ENCODE measurements at regions not wholly inside any gene's neighbourhood (a gene's known extent, or its start where the extent isn't known, plus 50 kb on each side); places are given as distances from the start of the nearest gene placed in this dataset.
"Not testable (repeated sequence)": the region's sequence is repeated elsewhere in the genome, so short reads cannot be mapped to it uniquely, and the experiment has no call there.

GRCh38 chr12:107605293-107605692 lies 80.3 kb upstream of the PWP1 start:
- no peaks in the 10 kb centered on the region for H3K4me1 ChIP-seq (ENCODE audit: control insufficient read depth in 2 of 2, insufficient read depth in 2 of 2, low read length in 2 of 2)
- no peaks in the 10 kb centered on the region for H3K36me3 ChIP-seq (ENCODE audit: control insufficient read depth in 2 of 2, insufficient read depth in 2 of 2, low read length in 2 of 2)
- no peak overlapping the region for H3K4me3 ChIP-seq (ENCODE audit: low read length in 2 of 2)
- peaks cover 0 to 4% of the 10 kb centered on the region in 2 donors for H3K27me3 ChIP-seq (ENCODE audit: control insufficient read depth in 2 of 2, insufficient read depth in 2 of 2, low read length in 2 of 2)
- no peaks in the 10 kb centered on the region for H3K9me3 ChIP-seq (ENCODE audit: control insufficient read depth in 2 of 2, low read length in 2 of 2)
- no peak overlapping the region for H3K9ac ChIP-seq (ENCODE audit: low read depth in 1 of 2, low read length in 2 of 2)
- H3K27ac ChIP-seq (ENCODE audit: low read depth in 2 of 2, low read length in 2 of 2), result no peak overlapping the region

GRCh38 chr12:107607464-107608392 lies 77.9 kb upstream of the PWP1 start:
- H3K9me3 ChIP-seq (ENCODE audit: control insufficient read depth in 2 of 2, low read length in 2 of 2), result no peaks in the 10 kb centered on the region
- H3K4me3 ChIP-seq (ENCODE audit: low read length in 2 of 2), result no peak overlapping the region
- H3K27ac ChIP-seq (ENCODE audit: low read depth in 2 of 2, low read length in 2 of 2), result no peak overlapping the region
- peaks cover 0 to 4% of the 10 kb centered on the region in 2 donors for H3K27me3 ChIP-seq (ENCODE audit: control insufficient read depth in 2 of 2, insufficient read depth in 2 of 2, low read length in 2 of 2)
- no peak overlapping the region for H3K9ac ChIP-seq (ENCODE audit: low read depth in 1 of 2, low read length in 2 of 2)
- H3K36me3 ChIP-seq (ENCODE audit: control insufficient read depth in 2 of 2, insufficient read depth in 2 of 2, low read length in 2 of 2), result no peaks in the 10 kb centered on the region
- H3K4me1 ChIP-seq (ENCODE audit: control insufficient read depth in 2 of 2, insufficient read depth in 2 of 2, low read length in 2 of 2), result no peaks in the 10 kb centered on the region

- not testable (repeated sequence) for H3K4me1 ChIP-seq (ENCODE audit: control insufficient read depth in 2 of 2, insufficient read depth in 2 of 2, low read length in 2 of 2); H3K27ac ChIP-seq (ENCODE audit: low read depth in 2 of 2, low read length in 2 of 2); H3K36me3 ChIP-seq (ENCODE audit: control insufficient read depth in 2 of 2, insufficient read depth in 2 of 2, low read length in 2 of 2); H3K9me3 ChIP-seq (ENCODE audit: control insufficient read depth in 2 of 2, low read length in 2 of 2); H3K4me3 ChIP-seq (ENCODE audit: low read length in 2 of 2); H3K27me3 ChIP-seq (ENCODE audit: control insufficient read depth in 2 of 2, insufficient read depth in 2 of 2, low read length in 2 of 2); H3K9ac ChIP-seq (ENCODE audit: low read depth in 1 of 2, low read length in 2 of 2)
Observed at GRCh38 chr12:107608779-107609178, 76.8 kb upstream of the PWP1 start.

GRCh38 chr12:107610021-107610859 lies 75.4 kb upstream of the PWP1 start:
- H3K4me1 ChIP-seq (ENCODE audit: control insufficient read depth in 2 of 2, insufficient read depth in 2 of 2, low read length in 2 of 2), result no peaks in the 10 kb centered on the region
- no peak overlapping the region for H3K9ac ChIP-seq (ENCODE audit: low read depth in 1 of 2, low read length in 2 of 2)
- H3K36me3 ChIP-seq (ENCODE audit: control insufficient read depth in 2 of 2, insufficient read depth in 2 of 2, low read length in 2 of 2), result no peaks in the 10 kb centered on the region
- no peak overlapping the region for H3K4me3 ChIP-seq (ENCODE audit: low read length in 2 of 2)
- H3K9me3 ChIP-seq (ENCODE audit: control insufficient read depth in 2 of 2, low read length in 2 of 2), result no peaks in the 10 kb centered on the region
- no peak overlapping the region for H3K27ac ChIP-seq (ENCODE audit: low read depth in 2 of 2, low read length in 2 of 2)
- H3K27me3 ChIP-seq (ENCODE audit: control insufficient read depth in 2 of 2, insufficient read depth in 2 of 2, low read length in 2 of 2), result peaks cover 0 to 4% of the 10 kb centered on the region in 2 donors

- no peak overlapping the region for H3K4me3 ChIP-seq (ENCODE audit: low read length in 2 of 2)
- no peaks in the 10 kb centered on the region for H3K4me1 ChIP-seq (ENCODE audit: control insufficient read depth in 2 of 2, insufficient read depth in 2 of 2, low read length in 2 of 2)
- H3K9ac ChIP-seq (ENCODE audit: low read depth in 1 of 2, low read length in 2 of 2), result no peak overlapping the region
- no peaks in the 10 kb centered on the region for H3K9me3 ChIP-seq (ENCODE audit: control insufficient read depth in 2 of 2, low read length in 2 of 2)
- peaks cover 0 to 4% of the 10 kb centered on the region in 2 donors for H3K27me3 ChIP-seq (ENCODE audit: control insufficient read depth in 2 of 2, insufficient read depth in 2 of 2, low read length in 2 of 2)
- H3K36me3 ChIP-seq (ENCODE audit: control insufficient read depth in 2 of 2, insufficient read depth in 2 of 2, low read length in 2 of 2), result no peaks in the 10 kb centered on the region
- no peak overlapping the region for H3K27ac ChIP-seq (ENCODE audit: low read depth in 2 of 2, low read length in 2 of 2)
Observed at GRCh38 chr12:107612508-107612907, 73.1 kb upstream of the PWP1 start.

GRCh38 chr12:107616941-107617340 lies 68.7 kb upstream of the PWP1 start:
- H3K27me3 ChIP-seq (ENCODE audit: control insufficient read depth in 2 of 2, insufficient read depth in 2 of 2, low read length in 2 of 2), result no peaks in the 10 kb centered on the region
- no peaks in the 10 kb centered on the region for H3K9me3 ChIP-seq (ENCODE audit: control insufficient read depth in 2 of 2, low read length in 2 of 2)
- no peak overlapping the region for H3K27ac ChIP-seq (ENCODE audit: low read depth in 2 of 2, low read length in 2 of 2)
- H3K4me3 ChIP-seq (ENCODE audit: low read length in 2 of 2), result no peak overlapping the region
- no peaks in the 10 kb centered on the region for H3K4me1 ChIP-seq (ENCODE audit: control insufficient read depth in 2 of 2, insufficient read depth in 2 of 2, low read length in 2 of 2)
- no peaks in the 10 kb centered on the region for H3K36me3 ChIP-seq (ENCODE audit: control insufficient read depth in 2 of 2, insufficient read depth in 2 of 2, low read length in 2 of 2)
- H3K9ac ChIP-seq (ENCODE audit: low read depth in 1 of 2, low read length in 2 of 2), result no peak overlapping the region

- no peak overlapping the region for H3K27ac ChIP-seq (ENCODE audit: low read depth in 2 of 2, low read length in 2 of 2)
- no peak overlapping the region for H3K9ac ChIP-seq (ENCODE audit: low read depth in 1 of 2, low read length in 2 of 2)
- no peak overlapping the region for H3K4me3 ChIP-seq (ENCODE audit: low read length in 2 of 2)
- no peaks in the 10 kb centered on the region for H3K4me1 ChIP-seq (ENCODE audit: control insufficient read depth in 2 of 2, insufficient read depth in 2 of 2, low read length in 2 of 2)
- no peaks in the 10 kb centered on the region for H3K9me3 ChIP-seq (ENCODE audit: control insufficient read depth in 2 of 2, low read length in 2 of 2)
- no peaks in the 10 kb centered on the region for H3K36me3 ChIP-seq (ENCODE audit: control insufficient read depth in 2 of 2, insufficient read depth in 2 of 2, low read length in 2 of 2)
- no peaks in the 10 kb centered on the region for H3K27me3 ChIP-seq (ENCODE audit: control insufficient read depth in 2 of 2, insufficient read depth in 2 of 2, low read length in 2 of 2)
Observed at GRCh38 chr12:107618106-107618505, 67.5 kb upstream of the PWP1 start.

GRCh38 chr12:107619831-107620230 lies 65.8 kb upstream of the PWP1 start:
- H3K4me1 ChIP-seq (ENCODE audit: control insufficient read depth in 2 of 2, insufficient read depth in 2 of 2, low read length in 2 of 2), result no peaks in the 10 kb centered on the region
- H3K27ac ChIP-seq (ENCODE audit: low read depth in 2 of 2, low read length in 2 of 2), result no peak overlapping the region
- no peaks in the 10 kb centered on the region for H3K36me3 ChIP-seq (ENCODE audit: control insufficient read depth in 2 of 2, insufficient read depth in 2 of 2, low read length in 2 of 2)
- no peaks in the 10 kb centered on the region for H3K27me3 ChIP-seq (ENCODE audit: control insufficient read depth in 2 of 2, insufficient read depth in 2 of 2, low read length in 2 of 2)
- H3K9ac ChIP-seq (ENCODE audit: low read depth in 1 of 2, low read length in 2 of 2), result no peak overlapping the region
- H3K9me3 ChIP-seq (ENCODE audit: control insufficient read depth in 2 of 2, low read length in 2 of 2), result no peaks in the 10 kb centered on the region
- H3K4me3 ChIP-seq (ENCODE audit: low read length in 2 of 2), result no peak overlapping the region

- Histone ChIP-seq H3K4me3 (ENCODE audit: low read length in 2 of 2) (no peak overlapping the region), H3K9me3 (ENCODE audit: control insufficient read depth in 2 of 2, low read length in 2 of 2) (no peaks in the 10 kb centered on the region), H3K4me1 (ENCODE audit: control insufficient read depth in 2 of 2, insufficient read depth in 2 of 2, low read length in 2 of 2) (no peaks in the 10 kb centered on the region), H3K27me3 (ENCODE audit: control insufficient read depth in 2 of 2, insufficient read depth in 2 of 2, low read length in 2 of 2) (no peaks in the 10 kb centered on the region), H3K36me3 (ENCODE audit: control insufficient read depth in 2 of 2, insufficient read depth in 2 of 2, low read length in 2 of 2) (no peaks in the 10 kb centered on the region), H3K27ac (ENCODE audit: low read depth in 2 of 2, low read length in 2 of 2) (no peak overlapping the region), H3K9ac (ENCODE audit: low read depth in 1 of 2, low read length in 2 of 2) (no peak overlapping the region)
Observed at GRCh38 chr12:107622001-107622400, 63.6 kb upstream of the PWP1 start.

- Histone ChIP-seq H3K27me3 (ENCODE audit: control insufficient read depth in 2 of 2, insufficient read depth in 2 of 2, low read length in 2 of 2) (no peaks in the 10 kb centered on the region), H3K4me1 (ENCODE audit: control insufficient read depth in 2 of 2, insufficient read depth in 2 of 2, low read length in 2 of 2) (no peaks in the 10 kb centered on the region), H3K4me3 (ENCODE audit: low read length in 2 of 2) (no peak overlapping the region), H3K9ac (ENCODE audit: low read depth in 1 of 2, low read length in 2 of 2) (no peak overlapping the region), H3K36me3 (ENCODE audit: control insufficient read depth in 2 of 2, insufficient read depth in 2 of 2, low read length in 2 of 2) (no peaks in the 10 kb centered on the region), H3K27ac (ENCODE audit: low read depth in 2 of 2, low read length in 2 of 2) (no peak overlapping the region), H3K9me3 (ENCODE audit: control insufficient read depth in 2 of 2, low read length in 2 of 2) (no peaks in the 10 kb centered on the region)
Observed at GRCh38 chr12:107624493-107624892, 61.1 kb upstream of the PWP1 start.

Data from mucosa of rectum (tissue), 2 donors.